HG02943 (cell line): ENCODE measurements at regions not wholly inside any gene's neighbourhood (a gene's known extent, or its start where the extent isn't known, plus 50 kb on each side); places are given as distances from the start of the nearest gene placed in this dataset.

Experiments
- ATAC-seq: cut with Tn5 transposase; IDR thresholded peaks from one replicate; pipeline ENCODE4 v1.9.1; 2021; ENCODE audit warnings: mild to moderate bottlenecking, low read depth, moderate library complexity; ENCODE audit not compliant: unreplicated experiment

DNA sequence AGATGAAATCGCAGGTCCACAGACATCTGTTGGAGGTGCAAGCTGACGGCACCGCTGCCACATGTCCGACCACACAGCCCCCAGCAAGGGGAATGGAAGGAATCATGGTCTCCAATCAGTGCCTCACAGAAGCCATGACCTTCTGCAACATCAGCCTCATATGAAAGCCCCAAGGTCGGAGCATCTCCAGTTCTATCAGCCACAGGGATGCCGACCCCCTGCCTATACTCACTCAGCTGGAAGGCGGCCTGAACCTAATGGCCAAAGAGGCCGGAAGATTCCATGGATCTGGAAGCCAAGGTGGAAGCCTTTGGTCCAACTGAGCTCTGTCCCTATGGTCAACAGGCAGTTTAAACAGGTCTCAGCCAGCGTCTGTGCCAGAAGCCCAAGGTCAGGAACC, 278.8 kb downstream of the TNS1 start:
- no peak for ATAC-seq

DNA sequence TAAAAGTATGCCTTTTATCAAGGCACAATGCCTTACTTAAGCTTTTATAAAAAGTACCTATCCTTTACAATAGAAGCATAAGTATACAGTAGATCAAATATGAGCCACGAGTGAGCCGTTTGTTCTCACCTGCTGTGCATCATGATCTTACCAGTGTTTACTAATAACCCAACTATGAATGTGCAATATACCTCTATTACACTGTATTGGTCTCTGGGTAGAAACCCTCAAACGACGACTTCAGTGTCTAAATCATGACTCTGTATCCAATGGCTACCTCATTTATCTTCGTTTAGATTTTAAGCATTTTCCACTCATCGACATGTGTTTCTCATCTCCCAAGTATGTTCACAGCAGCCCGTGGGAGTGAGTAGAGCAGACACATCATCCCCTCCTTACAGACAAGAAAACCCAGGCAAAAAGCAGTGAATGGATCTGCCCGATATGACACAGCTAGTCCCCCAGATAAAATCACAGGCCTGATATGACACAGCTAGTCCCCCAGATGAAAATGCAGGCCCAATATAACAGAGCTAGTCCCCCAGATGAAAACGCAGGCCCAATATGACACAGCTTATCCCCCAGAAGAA, 279.8 kb downstream of the TNS1 start:
- ATAC-seq = no peak

DNA sequence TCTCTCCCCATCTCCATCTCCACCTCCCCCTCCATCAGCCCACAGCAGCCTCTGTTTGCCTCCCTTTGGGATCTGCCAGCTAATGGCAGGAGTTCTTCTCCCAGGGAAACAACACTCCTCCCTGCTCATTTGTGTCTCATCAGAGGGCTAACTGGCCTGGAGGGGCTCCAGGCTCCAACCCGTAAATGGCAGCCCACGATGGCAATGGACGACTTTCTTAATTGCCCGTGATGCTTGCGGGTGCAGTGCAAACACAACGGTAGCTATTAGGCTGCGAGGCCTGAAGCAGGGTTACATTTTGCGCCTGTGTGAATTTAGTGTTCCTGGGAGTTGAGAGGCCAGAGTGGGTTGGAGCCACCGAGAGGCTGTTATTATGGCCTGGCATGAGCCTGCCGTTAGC, 285.1 kb downstream of the TNS1 start:
- ATAC-seq = no peak

DNA sequence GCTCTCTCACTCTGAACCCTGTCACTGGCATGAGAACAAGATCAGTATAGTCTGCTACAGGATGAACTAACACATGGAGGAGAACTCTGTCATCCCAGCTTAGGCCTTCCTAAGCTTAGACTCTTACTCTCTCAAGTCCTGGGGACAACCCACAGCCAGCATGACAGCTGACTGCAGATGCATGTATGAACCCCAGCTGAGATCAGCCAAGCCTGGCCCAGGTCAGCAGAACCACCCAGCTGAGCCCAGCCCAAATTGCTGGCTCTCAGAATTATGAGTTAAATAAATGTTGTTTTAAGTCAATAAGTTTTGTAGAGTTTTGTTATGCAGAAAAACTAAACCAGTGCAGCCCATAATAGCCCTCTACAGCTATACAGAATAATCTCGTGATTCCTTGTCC, 287.3 kb downstream of the TNS1 start:
- no peak for ATAC-seq

DNA sequence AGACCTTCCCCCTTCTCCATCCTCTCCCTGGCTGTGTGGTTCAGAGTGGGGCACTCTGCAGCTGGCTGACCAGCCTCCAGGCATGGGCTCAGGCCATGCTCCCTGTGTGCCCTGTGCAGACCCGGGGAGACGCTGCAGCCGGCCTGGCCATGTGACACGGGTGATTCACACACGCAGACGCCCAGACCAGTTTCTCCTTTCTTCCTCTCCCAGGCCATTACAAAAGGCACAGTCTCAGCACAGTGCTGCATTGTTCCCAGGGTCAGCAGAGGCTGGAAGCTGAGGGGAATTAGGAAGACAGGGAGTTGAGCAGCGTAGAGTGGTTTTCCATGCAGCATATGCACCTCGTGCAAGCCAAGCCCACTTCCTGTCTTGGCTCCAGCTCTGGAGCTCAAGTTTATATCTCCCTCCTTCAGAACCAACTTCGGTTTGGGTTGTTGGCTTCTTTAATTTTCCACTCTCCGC, 288.5 kb downstream of the TNS1 start:
- ATAC-seq = no peak

DNA sequence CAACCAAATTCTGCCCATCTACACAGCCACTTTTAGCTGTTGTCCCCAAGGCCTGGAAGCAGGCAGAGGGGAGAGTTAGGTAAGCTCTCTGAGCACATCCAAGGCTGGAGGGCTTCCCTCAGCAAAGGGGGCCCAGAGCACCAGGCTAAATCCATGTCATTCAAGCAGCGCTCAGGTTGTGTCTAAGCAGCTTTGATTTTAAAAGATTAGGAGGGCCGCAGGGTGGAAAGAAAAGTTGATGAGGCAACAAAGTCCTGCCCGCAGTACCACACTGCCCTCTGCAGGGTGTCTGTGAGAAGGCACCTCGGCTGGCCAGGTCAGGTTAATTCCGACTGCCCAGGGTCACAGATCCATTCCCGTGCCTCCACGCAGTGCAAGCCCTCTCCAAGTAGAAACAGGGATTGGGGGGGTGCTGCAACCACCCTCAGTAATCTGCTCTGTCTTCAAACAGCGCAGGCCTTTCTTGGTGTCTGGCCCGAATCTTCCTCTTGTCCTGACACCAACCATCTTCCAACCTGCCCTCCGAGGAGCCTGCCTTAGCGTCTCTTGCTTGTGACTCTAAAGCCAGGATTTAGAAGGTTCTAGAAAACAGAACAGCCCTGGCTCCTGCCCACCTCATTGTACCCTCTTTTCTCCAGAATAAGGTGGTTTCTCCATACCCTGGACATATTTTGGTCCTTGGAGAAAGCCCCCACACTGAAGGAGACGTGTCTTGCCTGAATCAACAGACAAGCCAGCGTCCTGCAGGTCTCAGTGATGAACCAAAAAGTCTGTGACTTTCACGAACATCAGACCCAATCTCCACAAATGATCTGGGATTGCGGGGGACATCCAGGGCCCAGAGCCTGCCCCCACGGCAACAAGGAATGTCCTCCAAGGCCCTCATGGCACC, 289.2 kb downstream of the TNS1 start:
- no peak for ATAC-seq

DNA sequence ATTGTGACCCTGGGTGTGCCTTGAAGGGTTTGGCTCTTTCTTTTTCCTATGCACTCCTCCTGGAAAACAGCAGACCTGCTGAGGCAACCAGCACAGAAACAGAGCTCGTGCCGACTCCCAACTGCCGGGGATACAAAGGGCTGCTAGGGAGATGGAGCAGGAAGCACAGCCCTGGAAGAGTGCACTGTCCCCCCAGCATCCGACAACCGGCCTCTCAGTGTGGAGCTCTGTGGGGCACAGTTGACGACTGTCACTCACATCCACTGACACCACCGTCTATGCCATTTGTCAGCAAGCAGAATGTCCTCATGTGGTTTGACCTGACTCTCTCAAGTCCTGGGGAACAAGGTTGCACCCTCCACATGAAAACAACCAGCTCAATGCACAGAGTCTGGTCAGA, 290.4 kb downstream of the TNS1 start:
- ATAC-seq = no peak

DNA sequence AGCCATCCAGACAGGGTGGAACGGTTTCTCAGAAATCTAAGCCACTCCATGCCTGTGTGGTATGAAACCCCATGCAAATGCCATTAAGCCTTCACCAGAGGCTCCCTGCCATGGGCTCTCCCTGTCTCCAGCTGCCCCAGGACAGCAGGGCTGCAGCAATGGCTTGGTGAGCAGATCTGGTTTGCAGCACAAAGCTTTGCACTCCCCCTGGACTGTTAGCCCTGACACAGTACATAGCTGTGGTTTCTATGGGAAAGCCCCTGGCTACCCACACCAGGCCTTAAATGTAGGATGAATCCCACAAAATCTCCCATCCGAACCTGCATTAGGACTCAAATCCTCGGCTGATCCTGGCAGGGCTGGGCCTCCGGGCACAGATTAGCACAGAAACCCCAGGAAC, 291.6 kb downstream of the TNS1 start:
- ATAC-seq = no peak

DNA sequence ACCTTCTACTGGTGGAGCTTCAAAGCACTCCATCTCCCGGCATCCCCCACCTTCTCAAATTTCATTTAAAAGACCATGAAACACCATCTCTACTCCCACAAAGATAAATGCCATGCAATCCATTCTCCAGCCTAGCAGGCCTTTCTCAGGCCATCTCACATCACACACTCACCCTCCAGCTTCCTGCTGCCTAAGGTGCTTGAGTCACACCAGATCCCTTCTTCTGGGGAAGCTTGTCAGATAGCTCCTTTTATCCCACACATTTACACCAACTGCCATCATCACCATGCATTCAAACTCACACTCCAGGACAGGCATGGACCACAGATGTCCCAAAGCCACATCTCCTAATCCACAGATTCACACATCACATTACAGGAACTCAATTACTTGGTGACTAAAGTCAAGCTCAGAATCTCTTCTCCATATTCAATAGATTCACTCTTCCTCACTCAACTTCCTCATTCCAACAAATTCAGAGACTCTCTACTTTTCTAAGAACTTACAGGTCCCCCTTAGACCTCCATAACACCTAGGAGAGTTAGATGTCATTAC, 292.5 kb downstream of the TNS1 start:
- ATAC-seq = no peak

DNA sequence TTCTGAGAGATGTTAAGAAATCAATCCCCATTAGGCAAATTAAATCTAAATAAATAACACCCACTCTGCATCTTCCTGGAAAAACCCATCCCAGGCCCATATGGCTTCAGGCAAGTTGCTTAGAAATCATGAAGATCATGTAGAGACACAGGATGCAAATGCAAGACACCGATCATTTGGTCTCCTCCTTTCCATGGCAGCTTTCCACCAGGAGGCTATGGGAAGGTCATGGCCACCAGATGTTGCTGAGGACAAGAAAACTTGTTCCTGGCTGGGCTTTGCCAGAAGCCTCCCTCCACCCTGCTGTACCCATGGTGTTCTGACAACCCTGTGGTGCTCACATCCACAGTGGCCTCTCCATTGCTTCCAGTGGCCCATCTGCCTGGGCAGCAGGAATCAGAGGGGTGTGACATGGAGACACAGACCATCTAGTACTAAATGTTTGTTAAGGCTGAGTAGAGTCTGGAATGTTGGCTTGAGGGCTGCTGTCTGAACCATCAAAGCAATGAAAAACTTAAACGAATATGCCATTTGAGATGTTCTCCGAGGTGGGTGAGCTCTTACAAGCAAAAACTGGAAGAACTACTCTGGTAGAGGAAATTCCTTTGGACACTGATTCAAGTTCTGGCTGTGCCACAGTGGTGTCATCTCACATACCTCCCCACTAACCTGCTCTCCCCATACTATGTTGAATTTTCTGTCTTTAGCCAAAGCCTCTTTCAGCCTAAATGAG, 293.2 kb downstream of the TNS1 start:
- ATAC-seq = no peak

DNA sequence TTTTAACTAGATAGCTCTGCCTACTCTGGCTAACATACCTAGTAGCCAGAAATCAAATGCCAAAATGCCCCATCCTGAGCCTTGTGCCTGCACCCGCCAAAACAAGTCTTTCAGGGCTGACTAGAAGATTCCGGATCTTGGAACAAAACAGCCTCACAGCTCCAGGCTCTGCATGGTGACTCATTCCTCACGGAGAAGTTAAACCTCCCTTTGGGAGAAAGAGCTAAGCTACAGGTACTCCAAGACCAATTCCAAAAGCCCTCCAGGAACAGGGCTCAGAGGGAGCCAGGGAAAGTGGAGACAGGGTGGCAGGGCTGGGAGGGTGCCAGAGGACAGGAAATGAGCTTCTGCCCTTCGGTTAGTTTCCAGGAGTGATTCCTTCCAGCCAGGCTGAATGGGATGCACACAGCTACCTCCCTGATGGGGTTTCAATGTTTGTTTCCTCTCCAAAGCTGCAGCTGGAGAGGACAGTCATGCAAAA, 295.6 kb downstream of the TNS1 start:
- ATAC-seq = no peak

DNA sequence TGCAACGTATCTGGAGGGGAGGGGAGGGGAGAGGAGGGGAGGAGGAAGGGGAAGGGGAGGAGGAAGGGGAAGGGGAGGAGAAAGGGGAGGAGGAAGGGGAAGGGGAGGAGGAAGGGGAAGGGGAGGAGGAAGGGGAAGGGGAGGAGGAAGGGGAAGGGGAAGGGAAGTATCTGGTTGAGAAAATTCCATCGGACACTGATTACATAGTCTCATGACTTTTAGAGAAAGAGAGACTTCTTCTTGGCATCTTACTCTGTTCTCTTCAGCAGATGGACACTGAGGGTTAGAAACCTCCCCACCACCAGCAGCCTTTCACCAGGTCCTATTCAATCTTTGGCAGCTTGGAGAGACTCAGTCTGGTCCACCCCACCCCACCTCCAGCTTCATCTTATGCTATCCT, 296.3 kb downstream of the TNS1 start:
- no peak for ATAC-seq

DNA sequence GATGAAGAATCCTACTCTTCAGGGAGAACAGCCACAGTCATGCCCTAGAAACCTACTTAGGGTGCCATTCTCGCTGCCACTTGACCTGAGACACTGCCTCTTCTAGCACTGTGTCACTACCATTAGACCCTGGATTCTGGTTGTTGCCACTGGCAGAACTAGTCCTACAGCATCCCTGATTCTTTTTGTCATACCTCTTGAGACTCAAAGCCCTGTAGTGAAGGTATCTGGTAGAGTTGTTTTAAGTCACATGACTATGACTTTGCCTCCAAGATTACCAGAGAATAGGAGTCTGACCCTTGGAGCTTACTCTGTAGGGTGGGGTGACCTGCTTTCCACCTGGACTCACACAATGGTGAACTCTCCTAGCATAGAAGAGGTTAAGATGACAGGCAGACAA, 296.7 kb downstream of the TNS1 start:
- ATAC-seq = no peak

DNA sequence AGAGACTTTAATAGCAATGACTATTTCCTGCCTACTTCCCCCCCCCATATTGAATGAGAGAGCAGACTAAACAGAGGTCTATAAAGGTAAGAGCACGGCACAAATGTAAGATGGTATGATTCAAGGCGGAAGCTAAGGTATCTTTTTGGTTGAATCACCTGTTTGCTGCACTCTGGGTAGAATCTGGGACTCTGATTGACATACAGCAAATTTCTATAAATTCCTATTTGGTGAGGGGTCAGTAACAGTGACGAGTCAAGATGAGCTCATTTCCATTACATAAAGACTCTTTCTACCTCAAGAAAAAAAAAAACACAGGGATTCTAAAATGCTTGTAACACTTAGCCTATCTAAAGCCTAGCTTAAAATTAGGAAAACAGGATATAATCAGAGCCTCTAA, 297.3 kb downstream of the TNS1 start:
- no peak for ATAC-seq

DNA sequence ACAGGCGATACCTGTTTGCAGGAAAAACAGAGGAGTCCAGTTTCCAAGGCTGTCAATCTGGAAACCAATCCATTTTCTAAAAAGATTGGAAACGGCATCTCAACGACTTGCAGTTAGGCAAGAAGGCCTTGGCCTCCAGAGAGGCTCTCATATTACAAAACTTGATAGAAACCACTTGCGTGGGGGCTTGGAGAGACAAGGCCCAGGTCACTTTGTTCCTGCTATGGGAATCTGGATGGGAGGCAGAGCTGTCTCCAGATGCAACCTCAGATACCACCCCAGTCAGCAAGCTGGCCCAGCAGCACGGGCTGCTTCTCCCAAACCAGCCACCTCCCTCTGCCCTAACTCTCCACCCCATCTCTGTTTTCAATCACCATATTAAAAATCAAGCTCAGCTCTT, 298.8 kb downstream of the TNS1 start:
- no peak for ATAC-seq

DNA sequence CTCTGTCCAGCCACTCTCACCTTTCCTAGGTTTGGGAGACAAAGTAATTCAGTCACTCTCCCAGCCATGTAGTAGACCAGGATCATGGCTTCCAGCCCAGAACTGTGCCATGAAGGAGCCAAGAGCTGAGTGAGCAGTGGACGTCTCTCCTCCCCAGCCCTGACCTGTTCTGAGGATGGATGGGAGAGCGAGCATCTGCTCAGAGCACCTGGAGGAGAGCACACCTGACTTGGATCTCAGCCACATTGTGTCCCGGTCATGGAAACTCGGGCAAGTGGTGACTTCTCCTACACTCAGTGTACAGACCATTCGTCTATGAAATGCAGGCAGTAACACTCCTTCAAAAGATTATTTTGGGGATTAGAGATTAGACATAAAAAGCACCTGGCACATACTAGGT, 299.7 kb downstream of the TNS1 start:
- no peak for ATAC-seq

DNA sequence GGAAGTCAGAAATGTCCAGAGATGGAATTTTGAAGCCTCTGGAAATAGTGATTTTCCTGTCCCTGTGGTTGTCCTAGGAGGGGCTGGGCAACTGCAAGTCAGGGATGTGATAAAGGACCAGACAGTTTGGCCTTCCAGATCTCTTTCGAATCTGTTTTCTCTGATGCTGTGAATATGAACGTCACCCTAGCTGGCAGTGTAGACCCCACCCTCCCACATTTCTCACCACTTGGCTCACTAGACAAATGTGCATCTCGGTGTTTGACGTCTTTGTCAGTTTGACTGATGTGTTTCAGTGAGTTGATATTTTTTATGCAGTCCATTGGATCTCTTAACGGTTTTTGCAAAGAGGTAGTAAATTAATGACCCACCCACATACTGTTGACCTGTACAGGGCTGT, 301.2 kb downstream of the TNS1 start:
- ATAC-seq = no peak

DNA sequence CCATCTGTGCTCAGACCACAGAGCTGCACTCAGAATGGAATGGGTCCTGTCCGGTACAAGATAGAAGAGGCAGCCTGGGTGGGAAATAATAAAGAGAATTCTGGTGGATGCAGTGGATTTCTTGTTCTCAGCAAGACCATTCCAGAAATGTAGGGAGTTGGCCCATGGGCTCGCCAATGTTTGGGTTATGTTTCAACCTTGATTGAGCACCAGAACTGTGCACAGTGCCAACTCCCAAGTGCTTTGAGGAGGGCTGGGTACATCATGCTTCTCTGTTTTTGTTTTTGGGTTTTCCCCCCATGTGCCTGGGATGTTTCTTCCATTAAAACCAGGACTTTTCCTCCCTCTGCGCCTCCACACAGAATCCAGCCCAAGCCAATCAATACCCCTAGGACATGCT, 304.1 kb downstream of the TNS1 start:
- ATAC-seq = no peak

DNA sequence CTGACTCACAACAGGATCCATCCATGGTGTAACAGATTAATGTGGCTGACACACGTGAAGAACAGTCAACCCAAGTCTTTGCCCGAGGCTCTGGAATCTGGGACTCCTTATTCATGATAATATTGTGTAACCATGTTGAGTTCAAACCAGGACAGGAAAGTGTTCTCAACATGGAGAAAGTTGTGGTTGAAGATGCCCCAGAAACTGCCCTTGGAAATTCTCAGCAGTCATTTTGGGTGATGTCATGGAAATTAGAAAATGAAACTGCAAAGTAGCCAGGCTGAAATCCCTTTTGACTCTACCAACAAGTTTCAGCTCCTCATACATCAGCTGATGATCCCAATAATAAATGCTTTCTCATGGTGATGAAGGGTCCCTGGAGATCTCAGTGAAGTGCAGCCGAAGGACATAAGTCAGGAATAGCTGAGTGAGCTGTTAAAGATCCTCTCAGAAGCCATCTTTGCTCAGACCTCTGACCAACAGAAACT, 307.7 kb downstream of the TNS1 start:
- ATAC-seq = no peak

DNA sequence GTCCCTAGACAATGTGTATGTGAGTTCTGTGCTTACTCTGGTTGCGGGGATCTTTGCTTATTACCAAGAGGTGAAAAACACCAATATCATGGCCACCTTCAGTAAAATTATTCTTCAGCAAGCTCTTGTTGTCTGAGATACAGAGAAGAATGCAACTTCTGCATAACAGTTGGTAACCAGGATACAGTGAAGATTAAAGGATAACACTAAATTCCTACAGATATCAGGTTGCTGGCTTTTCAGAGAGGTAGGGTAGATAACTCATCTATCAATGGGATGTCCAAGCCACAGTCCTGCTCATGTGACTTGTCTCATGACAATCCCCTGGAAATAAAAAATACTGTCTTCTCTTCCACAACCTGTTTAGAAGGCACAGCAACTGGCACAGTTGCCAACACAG, 308.5 kb downstream of the TNS1 start:
- ATAC-seq = no peak

DNA sequence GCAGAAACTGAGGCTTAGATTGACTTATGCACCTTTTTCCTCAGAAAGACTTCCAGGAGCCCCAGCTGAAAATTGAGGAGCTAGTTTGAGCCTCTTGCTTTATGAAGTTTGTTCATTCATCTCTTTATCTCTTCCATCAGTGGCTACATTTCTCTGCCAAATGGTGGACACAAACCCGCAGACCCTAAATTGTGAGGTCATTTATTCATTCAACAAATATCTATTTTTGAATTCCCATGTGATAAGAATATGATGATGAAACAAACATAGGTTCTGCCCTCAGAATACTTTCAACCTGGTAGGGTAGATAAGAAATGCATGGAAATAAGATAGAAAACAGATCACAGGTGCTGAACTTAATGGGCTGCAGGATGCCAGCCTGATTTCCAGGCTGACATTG, 309.4 kb downstream of the TNS1 start:
- ATAC-seq = no peak
